GM18519 (cell line): ENCODE measurements at regions not wholly inside any gene's neighbourhood (a gene's known extent, or its start where the extent isn't known, plus 50 kb on each side); places are given as distances from the start of the nearest gene placed in this dataset.
A peak's percentile ranks its signal among the peaks of the same experiment; 100 is the strongest.

ENCODE experiments used
- ATAC-seq: cut with Tn5 transposase; IDR thresholded peaks from one replicate; pipeline ENCODE4 v1.9.1; 2021; ENCODE audit warnings: mild to moderate bottlenecking, moderate library complexity; ENCODE audit not compliant: unreplicated experiment, low FRiP score

DNA sequence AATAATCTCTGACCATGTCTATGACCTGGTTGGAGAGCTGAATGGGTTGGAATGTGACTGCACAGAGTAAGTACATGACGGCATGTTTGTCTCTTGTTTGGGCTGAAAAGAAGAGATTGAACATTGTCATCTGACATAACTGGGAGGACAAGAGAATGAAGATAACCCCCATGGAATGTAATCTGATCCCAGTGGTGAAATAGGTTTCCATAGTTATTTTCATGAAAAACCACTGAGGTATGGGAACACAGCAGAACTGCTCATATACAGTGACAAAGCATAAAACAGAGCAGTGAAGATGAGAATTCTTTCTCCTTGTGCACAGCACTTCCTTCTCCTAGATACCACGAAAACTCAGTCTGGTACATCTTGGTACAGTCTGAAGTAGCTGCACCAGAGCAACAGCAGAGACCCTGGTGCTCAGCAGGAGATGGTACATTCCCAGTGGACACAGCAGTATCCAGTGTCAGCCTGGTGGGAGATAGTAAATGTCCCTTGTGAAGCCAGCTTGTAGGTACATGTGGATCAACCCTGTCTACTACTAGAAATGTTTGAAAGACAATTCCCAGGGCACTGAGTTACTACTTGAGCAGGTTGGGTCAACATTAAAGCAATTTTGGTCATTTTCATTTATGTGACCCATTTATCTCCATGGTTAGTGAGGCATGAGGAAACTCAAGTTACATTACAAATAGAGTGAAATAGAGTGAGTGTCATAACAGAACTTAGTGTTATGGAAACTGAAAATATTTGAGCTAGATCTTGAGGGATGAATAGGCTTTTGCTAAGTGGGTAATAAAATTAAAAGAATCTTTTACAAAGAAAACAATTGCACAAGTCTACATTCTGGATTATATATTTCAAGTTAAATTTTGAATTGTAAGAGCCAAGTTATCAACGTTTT, 178.3 kb downstream of the SUCNR1 start:
- ATAC-seq: peak; percentile 79

DNA sequence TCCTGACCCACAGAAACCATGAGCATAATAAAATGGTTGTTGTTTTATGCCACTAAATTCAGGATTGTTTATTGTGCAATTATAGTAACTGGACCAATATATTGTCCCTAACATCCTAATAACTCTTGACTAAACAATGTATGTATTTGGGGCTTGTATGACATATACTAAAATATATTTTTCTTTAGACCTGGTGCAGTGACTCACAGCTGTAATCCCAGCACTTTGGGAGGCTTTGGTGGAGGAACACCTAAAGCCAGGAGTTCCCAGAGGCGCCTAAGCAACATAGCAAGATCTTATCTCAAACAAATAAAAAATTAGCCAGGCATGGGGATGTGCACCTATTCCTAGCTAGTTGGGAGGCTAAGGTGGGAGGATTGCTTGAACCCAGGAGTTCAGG, 180.4 kb downstream of the SUCNR1 start:
- no peak for ATAC-seq

DNA sequence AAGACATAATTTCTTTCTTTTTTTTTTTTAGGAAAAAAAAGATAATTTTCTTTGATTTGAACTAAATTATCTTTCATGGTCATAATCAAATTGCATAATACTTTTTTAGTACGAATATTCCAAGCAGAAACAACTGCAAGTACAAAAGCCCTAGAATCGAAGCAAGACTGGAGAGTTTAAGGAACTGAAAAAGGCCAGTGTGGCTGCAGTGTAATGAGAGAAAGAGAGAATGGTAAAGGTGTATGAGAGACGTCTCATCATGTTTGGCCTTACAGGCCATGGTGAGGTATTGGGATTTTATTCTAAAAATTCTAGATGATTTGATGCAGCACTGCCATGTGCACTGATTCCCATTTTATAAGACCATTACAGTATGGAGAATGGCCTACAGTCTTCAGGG, 180.9 kb downstream of the SUCNR1 start:
- peak; percentile 64 for ATAC-seq

DNA sequence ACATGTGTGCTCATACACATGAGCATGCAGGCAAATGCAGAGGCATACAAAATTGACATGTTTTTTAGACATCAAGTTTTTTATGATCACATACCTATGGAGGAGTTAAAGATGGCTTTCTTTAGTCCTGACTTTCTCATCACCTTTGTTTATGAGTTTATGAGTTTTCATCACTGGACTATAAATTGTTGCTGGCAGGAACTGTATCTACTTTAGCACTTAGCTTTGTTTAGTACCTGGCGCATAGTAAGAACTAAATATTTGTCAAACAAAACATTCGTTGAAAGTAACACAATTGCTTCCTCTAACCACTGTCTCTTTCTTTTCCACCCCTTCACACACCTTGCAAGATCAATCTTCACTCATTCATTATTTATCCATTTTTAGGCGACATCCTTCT, 182.6 kb downstream of the SUCNR1 start:
- ATAC-seq: no peak

DNA sequence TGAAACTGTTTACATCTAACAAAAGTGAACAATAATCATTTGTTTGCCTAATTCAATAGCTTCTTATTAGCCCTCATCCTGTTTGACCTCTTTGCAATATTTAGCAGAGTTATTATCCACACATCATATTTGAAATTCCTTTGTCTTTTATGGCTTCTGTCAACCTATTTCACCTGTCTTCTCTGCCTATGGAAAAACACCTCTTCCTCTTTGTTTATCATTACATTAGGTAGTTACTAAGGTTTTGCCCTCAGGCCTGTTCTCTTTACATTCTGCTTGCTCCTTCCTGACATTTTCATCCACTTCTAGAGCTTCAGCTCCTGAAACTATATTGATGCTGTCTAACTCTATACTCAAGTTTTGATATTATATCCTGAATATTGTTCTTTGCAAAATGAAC, 183.0 kb downstream of the SUCNR1 start:
- ATAC-seq: no peak

DNA sequence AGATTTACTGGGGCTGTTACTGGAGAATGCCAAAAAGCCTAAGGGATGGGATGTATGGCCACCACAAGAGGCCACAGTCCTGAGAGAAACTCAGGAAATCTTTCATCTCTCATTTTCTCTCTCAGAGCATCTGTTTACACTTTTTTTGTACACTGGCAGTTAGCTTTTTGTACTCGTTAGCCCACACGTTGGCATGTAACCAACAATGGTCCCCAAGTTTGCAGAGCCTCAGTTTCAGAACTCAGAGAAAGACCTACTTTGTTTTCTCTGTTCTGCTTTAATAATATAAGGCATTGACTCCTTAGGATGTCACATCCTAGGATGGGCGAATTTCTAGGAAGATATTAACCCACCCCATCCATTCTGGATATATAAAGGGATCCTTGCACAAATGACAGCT, 183.5 kb downstream of the SUCNR1 start:
- ATAC-seq: no peak

DNA sequence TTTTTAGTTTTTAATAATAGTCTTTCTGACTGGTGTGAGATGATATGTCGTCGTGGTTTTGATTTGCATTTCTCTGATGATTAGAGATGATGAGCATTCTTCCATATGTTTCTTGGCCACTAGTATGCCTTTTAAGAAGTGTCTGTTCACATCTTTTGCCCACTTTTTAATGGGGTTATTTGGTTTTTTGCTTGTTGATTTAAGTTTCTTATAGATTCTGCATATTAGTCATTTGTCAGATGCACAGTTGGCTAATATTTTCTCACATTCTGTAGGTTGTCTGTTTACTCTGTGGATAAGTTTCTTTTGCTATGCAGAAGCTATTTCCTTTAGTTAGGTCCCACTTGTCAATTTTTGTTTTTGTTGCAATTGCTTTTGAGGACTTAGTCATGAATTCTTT, 185.4 kb downstream of the SUCNR1 start:
- no peak for ATAC-seq

DNA sequence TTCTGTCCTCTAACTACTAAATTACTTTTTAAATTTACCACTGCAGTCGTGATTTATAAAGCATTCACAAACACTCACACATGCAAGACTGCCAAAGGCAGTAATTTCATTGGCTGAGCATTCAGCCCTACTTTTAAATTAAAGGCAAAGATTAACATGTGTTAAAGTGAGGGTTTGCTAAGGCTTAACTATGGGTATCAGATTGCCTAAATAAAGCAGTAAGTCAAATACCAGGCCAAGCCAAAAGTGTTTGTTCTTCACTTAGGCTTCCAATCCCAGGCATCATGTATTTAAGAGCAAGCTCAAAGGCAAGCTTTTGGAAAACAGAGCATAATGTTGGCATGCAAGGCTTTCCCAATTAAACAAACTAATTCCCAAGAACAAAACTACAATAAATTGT, 187.3 kb downstream of the SUCNR1 start:
- ATAC-seq: no peak

DNA sequence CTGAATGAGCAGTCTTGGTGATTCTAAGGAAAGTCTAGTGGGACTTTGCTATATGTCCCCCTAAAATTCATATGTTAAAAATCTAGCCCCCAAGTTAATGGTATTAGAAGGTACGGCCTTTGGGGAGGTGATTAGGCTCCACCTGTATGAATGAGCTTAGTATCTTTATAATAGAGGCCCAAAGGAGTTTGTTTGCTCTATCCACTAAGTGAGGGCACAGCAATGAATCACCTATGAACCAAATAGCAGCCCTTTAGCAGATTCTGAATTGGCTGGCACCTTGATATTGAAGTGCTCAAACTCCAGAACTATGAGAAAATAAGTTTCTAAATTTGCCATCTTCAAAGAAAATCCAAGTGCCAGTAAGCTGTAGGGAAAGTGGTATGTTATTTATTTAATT, 187.9 kb downstream of the SUCNR1 start:
- no peak for ATAC-seq

DNA sequence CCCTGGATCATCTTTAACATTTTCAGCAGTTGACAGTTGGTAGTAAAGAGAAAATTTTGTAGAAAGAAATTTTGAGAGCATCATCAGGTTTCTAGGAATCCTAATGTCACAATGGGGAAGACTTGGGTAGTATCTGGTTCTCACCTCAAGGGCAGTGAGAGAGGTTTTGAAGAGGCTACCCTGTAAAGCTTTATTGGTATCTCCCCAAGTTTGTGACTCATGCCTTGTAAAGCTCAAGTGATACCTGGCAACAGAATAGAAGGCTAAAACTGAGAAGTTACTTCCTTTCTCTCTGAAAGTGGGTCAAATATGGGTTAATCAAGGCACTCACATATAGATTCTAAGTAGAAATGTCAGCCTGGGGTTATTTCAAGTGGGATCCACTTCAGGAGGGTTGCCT, 196.4 kb downstream of the SUCNR1 start:
- ATAC-seq: no peak

DNA sequence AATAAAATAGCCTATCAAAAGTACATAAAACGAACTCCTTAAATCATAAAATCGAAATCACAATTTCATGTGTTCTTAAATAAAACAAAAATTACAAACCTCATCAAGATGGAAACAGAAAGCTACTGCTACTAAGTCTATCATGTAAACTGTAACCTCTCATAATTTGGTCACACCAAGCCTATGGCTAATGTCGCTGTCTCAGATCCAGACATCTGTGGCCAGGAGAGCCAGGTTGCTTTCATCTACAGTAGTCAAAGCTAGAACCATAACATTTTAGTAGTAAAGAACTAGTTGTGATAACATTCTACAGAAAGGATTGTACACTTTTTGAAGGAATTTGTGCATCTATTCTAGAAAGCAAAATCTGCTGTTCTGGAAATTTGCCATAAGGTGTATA, 197.4 kb upstream of the MBNL1 start:
- ATAC-seq: no peak

DNA sequence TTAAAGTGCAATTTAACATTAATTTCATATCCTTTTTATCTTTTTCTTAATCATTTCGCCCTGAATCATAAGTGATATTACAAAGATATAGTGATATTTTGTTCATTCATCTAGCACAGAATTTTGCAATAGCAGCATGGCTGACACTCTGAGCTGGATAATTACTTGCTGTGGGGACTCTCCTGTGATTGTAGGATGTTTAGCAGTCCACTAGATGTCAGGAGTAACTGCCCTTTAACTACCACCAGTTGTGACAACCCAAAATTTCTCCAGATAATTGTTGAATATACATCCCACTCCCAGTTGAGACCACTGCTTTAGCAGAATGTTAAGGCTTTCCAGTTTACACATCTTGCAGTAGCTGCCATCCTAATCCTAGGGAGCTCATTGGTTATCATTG, 196.8 kb upstream of the MBNL1 start:
- ATAC-seq: no peak

DNA sequence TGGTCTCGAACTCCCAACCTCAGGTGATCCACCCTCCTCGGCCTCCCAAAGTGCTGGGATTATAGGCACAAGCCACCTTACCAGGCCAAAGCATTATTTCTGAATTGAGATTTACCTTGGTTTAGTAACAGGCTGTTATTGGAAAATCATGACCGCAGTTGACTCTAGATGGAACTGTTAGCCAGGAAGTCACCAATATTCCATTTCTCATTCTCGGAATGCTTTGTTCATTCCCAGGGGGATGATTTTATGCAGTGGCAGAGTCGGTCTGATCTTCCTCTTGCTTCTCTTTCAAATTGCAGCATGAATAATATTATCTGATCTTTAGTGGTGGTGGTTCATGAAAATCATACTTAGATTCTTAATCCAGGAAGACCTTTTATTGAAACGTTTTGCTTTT, 195.5 kb upstream of the MBNL1 start:
- no peak for ATAC-seq

DNA sequence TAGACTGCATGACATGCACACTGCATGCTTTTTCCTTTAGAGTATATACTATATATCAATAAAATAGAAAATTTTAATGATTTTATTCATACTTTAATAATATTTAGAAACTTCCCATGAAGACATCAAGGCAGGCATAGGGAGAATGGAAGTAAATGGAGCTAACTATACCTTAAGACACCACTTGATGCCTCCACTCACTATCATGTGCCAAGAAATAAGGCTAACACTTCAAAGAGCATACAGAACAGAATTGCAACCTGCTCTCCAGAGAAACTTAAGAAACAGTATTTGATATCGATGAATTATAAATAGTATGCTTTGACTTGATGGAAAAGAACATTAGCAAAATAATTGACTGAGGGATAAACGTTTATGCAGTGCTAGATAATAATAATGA, 192.6 kb upstream of the MBNL1 start:
- ATAC-seq: no peak

DNA sequence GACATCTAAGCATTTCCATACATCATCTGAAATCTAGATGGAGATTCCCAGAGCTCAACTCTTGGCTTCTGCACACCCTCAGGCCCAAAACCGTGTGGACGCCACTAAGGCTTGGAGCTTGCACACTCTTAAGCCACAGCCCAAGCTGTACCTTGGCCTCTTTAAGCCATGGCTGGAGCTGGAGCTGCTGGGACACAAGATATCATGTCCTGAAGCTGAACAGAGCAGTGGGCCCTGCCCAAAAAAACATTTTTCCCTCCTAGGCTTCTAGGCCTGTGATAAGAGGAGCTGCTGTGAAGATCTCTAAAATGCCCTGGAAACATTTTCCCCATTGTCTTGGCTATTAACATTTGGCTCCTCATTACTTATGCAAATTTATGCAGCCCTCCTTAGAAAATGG, 188.7 kb upstream of the MBNL1 start:
- ATAC-seq: no peak

DNA sequence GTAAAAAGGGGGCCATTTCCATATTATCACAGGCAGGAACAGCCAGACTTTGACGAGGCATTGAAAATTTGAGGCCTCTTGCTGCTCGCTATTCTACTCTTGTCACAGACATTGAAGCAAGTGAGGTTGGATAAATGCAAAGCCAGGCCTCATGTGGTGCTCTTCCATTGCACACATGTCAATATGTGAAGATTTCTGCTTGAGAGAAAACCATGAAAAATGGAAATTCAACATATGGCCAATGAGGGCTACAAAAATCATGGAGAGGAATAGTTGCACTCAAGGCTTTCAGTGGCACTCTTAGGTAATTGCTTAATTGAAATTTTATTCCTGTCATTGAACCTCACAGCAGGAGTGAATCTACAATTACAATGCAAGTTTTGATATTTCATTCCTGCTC, 185.6 kb upstream of the MBNL1 start:
- ATAC-seq: no peak

DNA sequence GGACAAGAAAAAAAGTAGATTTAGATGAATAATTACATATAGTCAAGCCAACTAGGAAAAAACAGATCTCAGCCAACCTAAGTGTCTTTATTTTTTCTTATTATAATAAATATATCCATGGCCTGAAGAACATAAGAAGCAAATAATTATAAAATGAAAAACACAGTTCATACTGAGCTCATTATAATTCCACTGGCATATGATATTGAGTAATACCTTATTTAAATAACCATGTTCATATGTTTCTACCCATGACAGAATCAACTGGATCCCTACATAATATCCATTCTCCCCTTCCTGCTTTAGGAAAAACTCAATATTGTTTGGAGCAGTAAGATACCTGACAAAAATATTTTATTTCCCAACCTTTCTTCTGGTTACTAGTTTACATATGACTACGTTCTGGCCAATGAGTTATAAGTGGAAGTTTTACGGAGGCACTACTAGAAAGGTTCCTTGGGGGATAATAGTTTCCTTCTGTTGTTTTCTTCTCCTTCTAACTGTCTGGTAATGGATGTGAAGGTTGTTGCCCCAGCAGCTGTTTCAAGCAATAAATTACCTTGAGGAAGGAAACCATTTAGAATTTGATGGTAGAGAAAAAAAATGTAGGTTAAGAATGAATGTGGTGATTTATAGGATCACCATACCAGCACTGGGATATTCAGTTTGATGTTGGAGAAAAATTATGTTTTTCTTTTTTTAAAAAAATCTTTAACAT, 184.1 kb upstream of the MBNL1 start:
- no peak for ATAC-seq

DNA sequence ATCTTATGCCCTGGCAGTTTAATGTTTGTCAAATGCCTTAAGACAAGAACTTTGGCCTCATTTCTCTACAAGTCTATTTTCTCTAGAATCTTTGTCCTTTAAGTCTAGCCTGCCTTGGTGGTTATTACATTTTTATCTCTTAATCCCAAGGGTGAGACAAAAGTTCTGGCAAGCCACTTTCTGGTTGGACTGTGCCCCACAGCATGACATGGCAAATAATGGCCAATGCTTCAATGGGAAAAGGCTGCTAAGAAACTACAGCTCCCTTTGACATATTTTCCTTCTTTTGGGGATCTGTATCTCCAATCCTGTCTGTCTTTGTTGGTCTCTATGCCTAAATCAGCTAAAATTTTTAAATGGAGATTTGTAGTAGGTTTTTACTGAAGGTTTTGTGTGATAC, 181.6 kb upstream of the MBNL1 start:
- no peak for ATAC-seq

DNA sequence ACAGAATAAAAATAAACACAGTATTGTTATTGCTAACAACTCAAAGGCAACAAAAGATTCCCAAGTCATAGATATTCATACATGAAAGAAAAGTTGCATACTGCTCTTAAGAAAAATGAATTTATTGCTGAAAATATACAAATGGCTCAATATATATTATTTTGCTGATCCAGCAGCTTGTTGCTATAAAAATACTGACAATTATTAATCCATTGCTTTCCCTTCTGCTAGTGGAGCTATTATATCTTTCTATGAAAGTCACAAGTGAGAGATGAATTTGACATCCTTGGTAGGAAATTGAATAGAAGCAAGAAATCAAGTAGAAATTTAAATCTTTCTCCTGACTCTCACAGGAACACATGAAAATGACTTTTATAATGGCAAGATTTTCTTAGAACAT, 179.2 kb upstream of the MBNL1 start:
- ATAC-seq: no peak

DNA sequence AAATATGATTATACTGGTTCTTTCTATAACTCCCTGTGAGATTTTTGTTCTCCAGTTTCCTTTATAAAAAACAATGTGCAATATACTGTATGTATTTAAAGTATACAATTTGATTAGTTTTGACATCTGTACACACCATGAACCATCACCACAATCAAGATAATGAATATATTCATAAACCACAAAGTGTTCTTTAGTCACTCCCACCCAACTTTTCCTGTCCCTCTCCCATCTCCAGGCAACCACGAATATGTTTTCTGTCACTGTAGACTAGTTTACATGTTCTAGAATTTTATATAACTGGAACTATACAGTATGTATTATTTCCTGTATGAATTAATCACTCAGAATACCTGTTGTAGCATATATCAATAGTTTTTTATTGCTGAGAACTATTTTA, 177.0 kb upstream of the MBNL1 start:
- no peak for ATAC-seq

DNA sequence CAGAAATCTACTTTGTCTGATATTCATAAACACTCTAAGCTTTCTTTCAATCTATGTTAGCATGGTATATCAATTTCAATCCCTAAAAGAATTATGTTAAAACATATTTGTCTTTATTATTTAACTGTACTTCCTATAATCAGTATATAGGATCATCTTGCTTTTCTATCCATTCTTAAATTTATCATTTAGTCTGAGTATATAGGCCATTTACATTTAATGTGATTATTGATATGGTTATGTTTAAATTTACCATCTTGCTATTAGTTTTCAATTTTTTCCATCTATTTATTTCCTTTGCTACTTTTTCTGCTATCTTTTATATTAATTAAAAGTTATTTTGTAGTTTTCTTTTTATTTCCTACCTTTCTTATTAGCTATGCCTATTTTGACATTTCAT, 174.8 kb upstream of the MBNL1 start:
- no peak for ATAC-seq

DNA sequence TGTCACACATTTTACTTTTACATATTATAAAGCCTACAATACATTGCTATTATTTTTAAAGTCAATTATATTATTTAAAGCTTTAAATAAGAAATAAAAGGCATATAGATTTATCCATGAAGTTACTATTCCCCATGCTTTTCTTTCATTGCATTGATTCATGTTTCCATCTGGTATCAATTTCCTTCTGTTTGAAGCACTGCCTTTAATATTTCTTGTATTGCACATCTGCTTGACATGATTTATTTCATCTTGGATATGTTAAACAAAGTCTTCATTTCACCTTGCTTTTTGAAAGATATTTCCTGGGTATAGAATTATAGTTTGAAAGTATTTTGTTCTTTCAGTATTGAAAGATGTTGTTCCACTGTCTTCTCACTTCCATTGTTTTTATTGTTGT, 174.3 kb upstream of the MBNL1 start:
- ATAC-seq: no peak
